B cell (primary cell): ENCODE measurements at regions not wholly inside any gene's neighbourhood (a gene's known extent, or its start where the extent isn't known, plus 50 kb on each side); places are given as distances from the start of the nearest gene placed in this dataset.
"Not testable (repeated sequence)": the region's sequence is repeated elsewhere in the genome, so short reads cannot be mapped to it uniquely, and the experiment has no call there.

ENCODE experiments used
- ATAC-seq: fragments of 200-7000 bp; cut with Tn5 transposase; one replicate; pipeline ENCODE4 v1.10.0; 2021; ENCODE audit warnings: low read depth, mild to moderate bottlenecking, moderate number of reproducible peaks, moderate library complexity
- CTCF ChIA-PET: fragments of 350-600 bp; sonication (Branson Sonifier 250); formaldehyde crosslinking; loops from one replicate; lab custom pipeline; 2021; ENCODE audit warnings: antibody characterized with exemption, inconsistent platforms; lab: Charles Lee
- POLR2A ChIA-PET: fragments of 350-600 bp; sonication (Branson Sonifier 250); formaldehyde crosslinking; loops from one replicate; lab custom pipeline; 2021; ENCODE audit warnings: antibody characterized with exemption; lab: Charles Lee
- DNase-seq: peaks from one replicate; pipeline ENCODE4 v3.0.0; 2013
- H2AFZ ChIP-seq: 2 replicates; pipeline ENCODE4 v1.6.1; 2012; ENCODE audit warnings: mild to moderate bottlenecking, low read depth, low read length; ENCODE audit not compliant: insufficient read depth, poor library complexity, severe bottlenecking
- H3K27ac ChIP-seq, 2 donors: 1 replicate in 1 of 2; 2 replicates in 1 of 2; pipeline ENCODE4 v1.5.1; 2012 to 2013; ENCODE audit warnings: low read length in 2 of 2, mild to moderate bottlenecking in 2 of 2, moderate library complexity in 1 of 2
- H3K27me3 ChIP-seq, 4 experiments: fragments of 200-600 bp in 1 of 4; sonication (generic) in 1 of 4; replicated peaks in 1 of 4; 1 replicate in 2 of 4; 2 replicates in 2 of 4; pipeline versions ENCODE4 v1.6.1 to v1.7.0; 2013 to 2016; ENCODE audit warnings: low read length in 3 of 4, mild to moderate bottlenecking in 2 of 4, mixed read lengths in 1 of 4, moderate library complexity in 1 of 4; ENCODE audit not compliant: insufficient read depth in 4 of 4, control insufficient read depth in 3 of 4; ENCODE audit errors: control extremely low read depth in 1 of 4
- H3K36me3 ChIP-seq, 2 experiments: replicated peaks in 1 of 2; 1 replicate in 1 of 2; 2 replicates in 1 of 2; pipeline versions ENCODE4 v1.6.1 to v1.7.1; 2013; ENCODE audit warnings: low read length in 1 of 2; ENCODE audit not compliant: insufficient read depth in 2 of 2, control insufficient read depth in 1 of 2; ENCODE audit errors: control extremely low read depth in 1 of 2, extremely low read depth in 1 of 2
- H3K4me1 ChIP-seq, 2 donors: fragments of 200-600 bp in 1 of 2; sonication (generic) in 1 of 2; 1 replicate in 1 of 2; 2 replicates in 1 of 2; pipeline versions ENCODE4 v1.5.1 to v1.6.1; 2013 to 2017; ENCODE audit warnings: low read length in 2 of 2; ENCODE audit not compliant: control insufficient read depth in 2 of 2, insufficient read depth in 2 of 2
- H3K4me2 ChIP-seq: replicated peaks from 2 replicates; pipeline ENCODE3; 2012; ENCODE audit warnings: mild to moderate bottlenecking, low read depth, low read length; ENCODE audit not compliant: poor library complexity, severe bottlenecking
- H3K4me3 ChIP-seq, 5 experiments: fragments of 200-600 bp in 1 of 5; sonication (generic) in 1 of 5; 1 replicate in 3 of 5; 2 replicates in 2 of 5; pipeline versions ENCODE4 v1.5.1 to v1.7.0; 2011 to 2016; ENCODE audit warnings: low read length in 4 of 5, mild to moderate bottlenecking in 4 of 5, low read depth in 2 of 5, control low read depth in 1 of 5, moderate library complexity in 1 of 5; ENCODE audit not compliant: insufficient read depth in 1 of 5; ENCODE audit errors: control extremely low read depth in 1 of 5, extremely low read depth in 1 of 5
- H3K79me2 ChIP-seq: fragments of 200-600 bp; sonication (generic); one replicate; pipeline ENCODE4 v1.6.0; 2016; ENCODE audit warnings: low read length; ENCODE audit not compliant: control insufficient read depth, insufficient read depth
- H3K9ac ChIP-seq: fragments of 200-600 bp; sonication (generic); 2 replicates; pipeline ENCODE4 v1.6.1; 2017; ENCODE audit warnings: mild to moderate bottlenecking, low read length, moderate library complexity
- H3K9me3 ChIP-seq, 3 donors: one replicate each; pipeline versions ENCODE4 v1.6.1 to v1.7.1; 2013; ENCODE audit warnings: low read length in 2 of 3; ENCODE audit not compliant: control insufficient read depth in 2 of 3, insufficient read depth in 1 of 3; ENCODE audit errors: control extremely low read depth in 1 of 3
- H4K20me1 ChIP-seq: 2 replicates; pipeline ENCODE4 v1.6.0; 2012; ENCODE audit warnings: mild to moderate bottlenecking, low read length; ENCODE audit not compliant: insufficient read depth, control insufficient read depth, poor library complexity, severe bottlenecking
- H3K27ac Mint-ChIP-seq: one replicate; pipeline ENCODE4 v1.8.0; 2021; ENCODE audit warnings: mixed read lengths
- H3K27me3 Mint-ChIP-seq: one replicate; pipeline ENCODE4 v1.8.0; 2021; ENCODE audit warnings: mixed read lengths
- H3K4me1 Mint-ChIP-seq: one replicate; pipeline ENCODE4 v1.8.0; 2021; ENCODE audit warnings: mixed read lengths
- H3K4me3 Mint-ChIP-seq: one replicate; pipeline ENCODE4 v1.8.0; 2021; ENCODE audit warnings: mixed read lengths
- H3K9me3 Mint-ChIP-seq: one replicate; pipeline ENCODE4 v1.8.0; 2022; ENCODE audit warnings: mixed read lengths; ENCODE audit not compliant: insufficient read depth
- EZH2 ChIP-seq: IDR thresholded peaks from 2 replicates; pipeline ENCODE4 v1.6.1; 2012; ENCODE audit warnings: borderline replicate concordance, low read depth, mild to moderate bottlenecking, moderate library complexity, low read length; ENCODE audit not compliant: insufficient read depth, poor library complexity, severe bottlenecking
- WGBS: methylation state at CpG from one replicate; pipeline ENCODE4 v1.1.5; 2013; ENCODE audit warnings: missing lambda C conversion rate; ENCODE audit not compliant: insufficient coverage; 5-methylcytosine and 5-hydroxymethylcytosine counted together
- intact Hi-C: fragments of 100-400 bp; cut with micrococcal nuclease; formaldehyde crosslinking; loops from one replicate; pipeline ENCODE4 v1.10.0; 2022
- TF ChIP-seq, protein P1 (sequence below): fragments of 200-600 bp; IDR thresholded peaks from one replicate; pipeline ENCODE4 v1.8.0; 2022; ENCODE audit warnings: antibody characterized with exemption, mild to moderate bottlenecking

DNA sequence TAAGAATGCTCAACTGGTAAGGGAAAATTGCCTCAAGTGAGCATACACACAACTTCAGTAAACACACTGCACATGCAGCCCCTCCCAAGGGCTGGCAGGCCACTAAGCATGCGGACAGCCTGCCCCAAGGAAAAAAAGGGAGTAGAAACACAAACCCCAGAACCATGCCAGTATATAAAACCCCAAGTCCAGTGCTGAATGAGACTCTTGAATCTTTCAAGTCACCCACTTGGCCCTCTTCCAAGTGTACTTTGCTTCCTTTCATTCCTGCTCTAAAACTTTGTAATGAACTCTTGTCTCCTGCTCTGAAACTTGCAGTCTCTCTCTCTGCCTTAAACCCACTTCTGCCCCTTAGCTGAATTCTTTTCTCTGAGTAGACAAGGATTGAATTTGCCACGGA lies 736.4 kb downstream of the RNF144A start:
- peaks cover 8% of the 10 kb centered on the region for H3K27me3 Mint-ChIP-seq
- no peak for ATAC-seq
- Histone ChIP-seq H3K4me1 (no peaks in the 10 kb centered on the region), H3K79me2 (no peaks in the 10 kb centered on the region), H3K36me3 (no peaks in the 10 kb centered on the region), H4K20me1 (no peaks in the 10 kb centered on the region), H3K4me3 (no peak overlapping the region), H3K9me3 (peaks cover 0 to 1% (median 0%) of the 10 kb centered on the region in 3 donors), H3K4me2 (no peak overlapping the region), H3K27ac (no peak overlapping the region), H2AFZ (no peak overlapping the region), H3K9ac (no peak overlapping the region), H3K27me3 (no peaks in the 10 kb centered on the region)
- no peak overlapping the region for H3K4me3 Mint-ChIP-seq
- POLR2A ChIA-PET, result no interaction called here
- TF ChIP-seq, protein P1, sequence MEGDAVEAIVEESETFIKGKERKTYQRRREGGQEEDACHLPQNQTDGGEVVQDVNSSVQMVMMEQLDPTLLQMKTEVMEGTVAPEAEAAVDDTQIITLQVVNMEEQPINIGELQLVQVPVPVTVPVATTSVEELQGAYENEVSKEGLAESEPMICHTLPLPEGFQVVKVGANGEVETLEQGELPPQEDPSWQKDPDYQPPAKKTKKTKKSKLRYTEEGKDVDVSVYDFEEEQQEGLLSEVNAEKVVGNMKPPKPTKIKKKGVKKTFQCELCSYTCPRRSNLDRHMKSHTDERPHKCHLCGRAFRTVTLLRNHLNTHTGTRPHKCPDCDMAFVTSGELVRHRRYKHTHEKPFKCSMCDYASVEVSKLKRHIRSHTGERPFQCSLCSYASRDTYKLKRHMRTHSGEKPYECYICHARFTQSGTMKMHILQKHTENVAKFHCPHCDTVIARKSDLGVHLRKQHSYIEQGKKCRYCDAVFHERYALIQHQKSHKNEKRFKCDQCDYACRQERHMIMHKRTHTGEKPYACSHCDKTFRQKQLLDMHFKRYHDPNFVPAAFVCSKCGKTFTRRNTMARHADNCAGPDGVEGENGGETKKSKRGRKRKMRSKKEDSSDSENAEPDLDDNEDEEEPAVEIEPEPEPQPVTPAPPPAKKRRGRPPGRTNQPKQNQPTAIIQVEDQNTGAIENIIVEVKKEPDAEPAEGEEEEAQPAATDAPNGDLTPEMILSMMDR, result no peak
- TF ChIP-seq EZH2, result no peak
- intact Hi-C loops, result no loop called here
- CTCF ChIA-PET, result no interaction called here
- DNase-seq, result no peak
- H3K4me1 Mint-ChIP-seq, result peaks cover 2% of the 10 kb centered on the region
- H3K27ac Mint-ChIP-seq, result no peak overlapping the region
- H3K9me3 Mint-ChIP-seq, result no peaks in the 10 kb centered on the region
- WGBS, result 93% methylated on average over 1 of the region's 2 CpGs

DNA sequence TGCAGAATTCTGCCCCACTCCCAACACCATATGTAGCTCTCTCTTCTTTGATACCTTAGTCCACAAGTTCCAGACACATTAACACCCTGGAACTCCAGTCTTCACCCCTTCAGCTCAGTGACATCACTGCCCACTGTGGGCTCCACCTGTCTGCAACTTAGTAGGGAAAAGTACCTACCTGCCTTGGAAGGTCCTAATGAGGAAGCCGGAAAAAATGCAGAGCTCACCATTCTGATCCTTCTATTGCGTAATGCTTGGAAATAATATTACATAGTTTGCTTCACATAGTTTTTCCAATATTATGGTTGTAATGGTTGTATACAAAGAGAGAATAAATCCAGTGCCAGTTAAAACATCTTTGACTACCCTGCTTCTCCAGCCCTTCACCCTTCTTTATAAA lies 738.4 kb downstream of the RNF144A start:
- WGBS, result no CpG with 5 or more reads among the region's 2 CpGs
- no peak overlapping the region for H3K4me3 Mint-ChIP-seq
- H3K9me3 Mint-ChIP-seq, result no peaks in the 10 kb centered on the region
- Histone ChIP-seq H3K79me2 (no peaks in the 10 kb centered on the region), H2AFZ (no peak overlapping the region), H3K9ac (no peak overlapping the region), H3K4me3 (no peak overlapping the region), H3K4me1 (no peaks in the 10 kb centered on the region), H3K36me3 (no peaks in the 10 kb centered on the region), H4K20me1 (no peaks in the 10 kb centered on the region), H3K4me2 (no peak overlapping the region), H3K27ac (no peak overlapping the region), H3K9me3 (peaks cover 0 to 1% (median 0%) of the 10 kb centered on the region in 3 donors), H3K27me3 (no peaks in the 10 kb centered on the region)
- intact Hi-C loops, result loop anchor here (5.0 kb wide), 1 partner anchor 228 kb away; no protein-coding TSS in a partner anchor
- no peak overlapping the region for H3K27ac Mint-ChIP-seq
- DNase-seq (no peak), ATAC-seq (no peak)
- CTCF ChIA-PET, result no interaction called here
- POLR2A ChIA-PET, result no interaction called here
- H3K27me3 Mint-ChIP-seq, result no peaks in the 10 kb centered on the region
- TF ChIP-seq, protein P1, result no peak
- no peak for TF ChIP-seq EZH2
- peaks cover 2% of the 10 kb centered on the region for H3K4me1 Mint-ChIP-seq

DNA sequence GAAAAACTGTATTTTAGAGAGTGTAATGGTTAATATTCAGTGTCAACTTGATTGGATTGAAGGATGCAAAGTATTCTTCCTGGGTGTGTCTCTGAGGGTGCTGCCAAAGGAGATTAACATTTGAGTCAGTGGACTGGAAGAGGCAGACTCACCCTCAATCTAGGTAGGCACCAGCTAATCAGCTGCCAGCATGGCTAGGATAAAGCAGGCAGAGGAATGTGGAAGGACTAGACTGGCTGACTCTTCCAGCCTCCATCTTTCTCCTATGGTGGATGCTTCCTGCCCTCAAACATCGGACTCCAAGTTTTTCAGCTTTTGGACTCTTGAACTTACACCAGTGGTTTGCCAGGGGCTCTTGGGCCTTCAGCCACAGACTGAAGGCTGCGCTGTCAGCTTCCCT lies 740.3 kb downstream of the RNF144A start:
- H3K27ac Mint-ChIP-seq, POLR2A ChIA-PET: not testable (repeated sequence)

More for the DNA sequence above, 740.3 kb downstream of the RNF144A start:
- H3K4me1 ChIP-seq, H3K4me3 Mint-ChIP-seq, H2AFZ ChIP-seq, CTCF ChIA-PET, H3K9me3 ChIP-seq, H3K4me1 Mint-ChIP-seq, H3K27me3 Mint-ChIP-seq, H4K20me1 ChIP-seq, H3K4me2 ChIP-seq, H3K9ac ChIP-seq, H3K27ac ChIP-seq, H3K36me3 ChIP-seq, H3K4me3 ChIP-seq, ATAC-seq, H3K27me3 ChIP-seq, H3K9me3 Mint-ChIP-seq, DNase-seq, H3K79me2 ChIP-seq: not testable (repeated sequence)
- intact Hi-C loops, result loop anchor here (5.0 kb wide), 1 partner anchor 230 kb away; no protein-coding TSS in a partner anchor
- 88% methylated on average over 2 of the region's 2 CpGs for WGBS
